Gastroesophageal sphincter (tissue), 4 donors: ENCODE measurements at regions not wholly inside any gene's neighbourhood (a gene's known extent, or its start where the extent isn't known, plus 50 kb on each side); places are given as distances from the start of the nearest gene placed in this dataset.

ENCODE experiments used
- ATAC-seq: fragments of 150-250 bp; one replicate; pipeline ENCODE4 v1.9.1; 2016; ENCODE audit warnings: mild to moderate bottlenecking, moderate library complexity
- H3K27ac ChIP-seq, 4 donors: fragments of 200-600 bp; sonication (generic) in 3 of 4; 1 replicate in 3 of 4; 2 replicates in 1 of 4; pipeline ENCODE4 v1.5.1; 2016 to 2019
- H3K27me3 ChIP-seq: fragments of 200-600 bp; sonication (generic); one replicate; pipeline ENCODE4 v1.5.1; 2019
- H3K36me3 ChIP-seq, 2 donors: fragments of 200-600 bp; sonication (generic); one replicate each; pipeline ENCODE4 v1.5.1; 2019; ENCODE audit warnings: control low read depth in 1 of 2
- H3K4me1 ChIP-seq, 3 donors: fragments of 200-600 bp; sonication (generic); 1 replicate in 2 of 3; 2 replicates in 1 of 3; pipeline ENCODE4 v1.5.1; 2016 to 2019; ENCODE audit warnings: control low read depth in 2 of 3
- H3K4me3 ChIP-seq, 2 donors: fragments of 200-600 bp; sonication (generic); one replicate each; pipeline ENCODE4 v1.5.1; 2019; ENCODE audit warnings: mild to moderate bottlenecking in 1 of 2, moderate library complexity in 1 of 2
- H3K9me3 ChIP-seq, 3 donors: fragments of 200-600 bp; sonication (generic); one replicate each; pipeline ENCODE4 v1.5.1; 2017 to 2019; ENCODE audit warnings: control low read depth in 2 of 3
- EP300 ChIP-seq: sonication (generic); formaldehyde crosslinking; IDR thresholded peaks from one replicate; pipeline ENCODE4 v1.6.1; 2017; ENCODE audit warnings: antibody characterized with exemption, mild to moderate bottlenecking
- POLR2A ChIP-seq, 2 donors: fragments of 450-650 bp; IDR thresholded peaks; one replicate each; pipeline ENCODE4 v1.6.1; 2017; ENCODE audit warnings: antibody characterized with exemption in 2 of 2, mild to moderate bottlenecking in 2 of 2, moderate library complexity in 1 of 2
- POLR2AphosphoS5 ChIP-seq: sonication (generic); formaldehyde crosslinking; IDR thresholded peaks from one replicate; pipeline ENCODE4 v1.6.1; 2017; ENCODE audit warnings: antibody characterized with exemption
- WGBS, 2 donors: methylation state at CpG; one replicate each; pipeline ENCODE4 v1.1.5; 2018; ENCODE audit warnings: low coverage in 1 of 2; 5-methylcytosine and 5-hydroxymethylcytosine counted together
- TF ChIP-seq, protein P1 (sequence below), 4 experiments: fragments of 200-600 bp in 2 of 4; fragments of 450-650 bp in 2 of 4; sonication (generic) in 1 of 4; IDR thresholded peaks; one replicate each; pipeline ENCODE4 v1.5.1; 2017 to 2019; ENCODE audit warnings: antibody characterized with exemption in 4 of 4, mild to moderate bottlenecking in 2 of 4, moderate library complexity in 2 of 4

DNA sequence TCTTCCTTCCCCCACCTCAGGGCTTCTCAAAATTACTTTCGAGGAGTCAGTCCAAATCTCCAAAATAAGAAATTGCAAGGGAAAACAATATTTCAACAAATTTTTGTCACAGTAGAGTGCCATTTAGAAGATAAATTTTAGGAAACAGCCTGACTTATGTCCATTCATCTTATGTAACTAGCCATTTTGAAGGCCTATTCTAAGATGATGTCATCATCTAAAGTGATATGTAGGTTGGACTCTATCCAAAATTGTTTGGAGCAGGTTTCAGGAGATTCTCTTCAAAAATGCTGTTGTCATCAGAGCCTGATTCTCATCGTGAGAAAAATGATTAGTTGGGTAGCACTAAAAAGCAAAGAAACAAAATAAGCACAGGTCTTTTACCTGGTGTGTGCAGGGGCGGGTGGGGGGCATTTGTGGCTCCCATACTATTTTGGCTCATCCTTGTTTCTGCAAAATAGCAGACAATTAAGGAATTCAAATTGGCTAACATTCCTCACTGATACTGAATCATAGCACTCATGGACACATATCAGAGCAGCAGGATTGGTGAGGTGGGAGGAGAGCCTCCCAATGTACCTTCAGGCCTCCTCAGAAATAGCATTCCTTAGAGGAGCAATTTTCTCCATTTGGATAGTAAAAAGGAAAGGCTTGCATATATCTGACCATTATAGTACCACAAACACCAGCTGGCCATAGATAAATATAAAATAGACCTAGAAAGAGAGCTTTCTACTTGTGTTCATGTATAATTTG, 360.9 kb upstream of the NAV3 start:
- Histone ChIP-seq H3K9me3 (no peaks in the 10 kb centered on the region), H3K27ac (no peak overlapping the region), H3K36me3 (no peaks in the 10 kb centered on the region), H3K4me1 (no peaks in the 10 kb centered on the region), H3K4me3 (no peak overlapping the region), H3K27me3 (no peaks in the 10 kb centered on the region)
- no peak for ATAC-seq
- TF ChIP-seq, protein P1, sequence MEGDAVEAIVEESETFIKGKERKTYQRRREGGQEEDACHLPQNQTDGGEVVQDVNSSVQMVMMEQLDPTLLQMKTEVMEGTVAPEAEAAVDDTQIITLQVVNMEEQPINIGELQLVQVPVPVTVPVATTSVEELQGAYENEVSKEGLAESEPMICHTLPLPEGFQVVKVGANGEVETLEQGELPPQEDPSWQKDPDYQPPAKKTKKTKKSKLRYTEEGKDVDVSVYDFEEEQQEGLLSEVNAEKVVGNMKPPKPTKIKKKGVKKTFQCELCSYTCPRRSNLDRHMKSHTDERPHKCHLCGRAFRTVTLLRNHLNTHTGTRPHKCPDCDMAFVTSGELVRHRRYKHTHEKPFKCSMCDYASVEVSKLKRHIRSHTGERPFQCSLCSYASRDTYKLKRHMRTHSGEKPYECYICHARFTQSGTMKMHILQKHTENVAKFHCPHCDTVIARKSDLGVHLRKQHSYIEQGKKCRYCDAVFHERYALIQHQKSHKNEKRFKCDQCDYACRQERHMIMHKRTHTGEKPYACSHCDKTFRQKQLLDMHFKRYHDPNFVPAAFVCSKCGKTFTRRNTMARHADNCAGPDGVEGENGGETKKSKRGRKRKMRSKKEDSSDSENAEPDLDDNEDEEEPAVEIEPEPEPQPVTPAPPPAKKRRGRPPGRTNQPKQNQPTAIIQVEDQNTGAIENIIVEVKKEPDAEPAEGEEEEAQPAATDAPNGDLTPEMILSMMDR (IDR thresholded peaks at IDR 0.05) = no peak
- TF ChIP-seq EP300 (no peak), POLR2A (IDR thresholded peaks at IDR 0.05) (no peak), POLR2AphosphoS5 (no peak)
- WGBS, 2 donors = 64 to 90% methylated on average over 3 of the region's 3 CpGs

DNA sequence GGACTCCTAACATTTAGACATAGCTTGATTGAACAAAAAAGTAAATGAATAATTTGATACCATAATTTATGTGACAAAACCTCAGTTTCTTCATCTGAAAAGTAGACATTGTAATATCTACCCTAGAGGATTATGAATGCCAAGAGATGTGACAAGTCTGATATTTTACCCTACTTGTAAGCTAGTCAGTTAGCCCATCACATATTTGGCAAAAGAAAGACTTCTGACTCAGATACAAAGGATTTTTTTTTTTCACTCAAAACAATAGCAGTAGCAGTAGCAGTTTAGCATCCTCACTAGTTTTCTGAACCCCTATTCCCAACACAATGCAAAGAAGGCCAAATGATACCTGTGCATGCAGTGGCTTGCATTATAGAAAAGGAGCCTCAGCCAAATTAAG, 377.3 kb upstream of the E2F7 start:
- TF ChIP-seq EP300 (no peak), POLR2AphosphoS5 (no peak), POLR2A (IDR thresholded peaks at IDR 0.05) (no peak)
- TF ChIP-seq, protein P1 (IDR thresholded peaks at IDR 0.05) = no peak
- Histone ChIP-seq H3K4me3 (no peak overlapping the region), H3K9me3 (peaks cover 0 to 3% (median 0%) of the 10 kb centered on the region in 3 donors), H3K27me3 (no peaks in the 10 kb centered on the region), H3K4me1 (no peaks in the 10 kb centered on the region), H3K27ac (no peak overlapping the region), H3K36me3 (no peaks in the 10 kb centered on the region)
- no peak for ATAC-seq

DNA sequence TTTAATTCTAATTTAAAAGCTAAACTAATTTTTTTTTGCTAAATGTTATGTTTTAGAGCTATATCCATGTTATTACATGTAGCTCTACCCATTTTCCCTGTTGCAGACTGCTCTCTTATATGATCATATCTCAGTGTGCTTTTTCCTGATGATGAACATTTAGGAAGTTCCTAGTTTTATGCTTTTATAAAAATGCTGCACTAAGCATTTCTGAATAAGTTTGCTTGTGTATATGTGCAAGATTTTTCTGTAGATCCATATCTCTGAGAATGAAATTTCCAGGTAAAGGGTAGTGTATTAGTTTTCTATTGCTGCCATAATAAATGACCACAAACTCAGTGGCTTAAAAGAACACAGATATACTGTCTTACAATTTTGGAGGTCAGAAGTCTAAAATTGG, 374.4 kb upstream of the E2F7 start:
- Histone ChIP-seq H3K27ac (no peak overlapping the region), H3K4me3 (no peak overlapping the region), H3K27me3 (no peaks in the 10 kb centered on the region), H3K36me3 (no peaks in the 10 kb centered on the region), H3K4me1 (no peaks in the 10 kb centered on the region), H3K9me3 (no peaks in the 10 kb centered on the region)
- TF ChIP-seq POLR2A (IDR thresholded peaks at IDR 0.05) (no peak), POLR2AphosphoS5 (no peak), EP300 (no peak)
- TF ChIP-seq, protein P1 (IDR thresholded peaks at IDR 0.05) = no peak
- ATAC-seq = no peak

DNA sequence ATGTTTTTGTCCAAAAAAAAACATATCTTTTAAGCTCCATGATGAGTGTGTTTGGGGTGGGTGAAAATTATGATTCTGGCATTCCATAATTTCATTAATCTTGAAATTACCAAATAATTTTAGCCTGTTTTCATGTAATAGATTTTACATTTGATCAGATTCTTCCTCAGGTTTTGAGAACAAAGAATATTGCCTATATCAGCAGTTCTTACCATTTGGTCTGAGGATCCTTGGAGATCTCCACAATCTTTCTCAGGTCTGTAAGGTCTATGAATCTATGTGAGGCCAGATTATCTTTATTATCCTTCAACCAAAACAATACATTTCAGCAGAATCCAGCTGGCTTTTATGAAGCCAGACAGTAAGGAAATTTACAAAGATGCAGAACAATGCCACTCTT, 373.3 kb upstream of the E2F7 start:
- TF ChIP-seq EP300 = no peak
- no peak for TF ChIP-seq POLR2AphosphoS5
- no peaks in the 10 kb centered on the region for H3K36me3 ChIP-seq
- peaks cover 0 to 3% (median 0%) of the 10 kb centered on the region in 3 donors for H3K4me1 ChIP-seq
- H3K27me3 ChIP-seq = no peaks in the 10 kb centered on the region
- no peaks in the 10 kb centered on the region for H3K9me3 ChIP-seq
- H3K27ac ChIP-seq = no peak overlapping the region
- ATAC-seq = no peak
- H3K4me3 ChIP-seq = no peak overlapping the region

DNA sequence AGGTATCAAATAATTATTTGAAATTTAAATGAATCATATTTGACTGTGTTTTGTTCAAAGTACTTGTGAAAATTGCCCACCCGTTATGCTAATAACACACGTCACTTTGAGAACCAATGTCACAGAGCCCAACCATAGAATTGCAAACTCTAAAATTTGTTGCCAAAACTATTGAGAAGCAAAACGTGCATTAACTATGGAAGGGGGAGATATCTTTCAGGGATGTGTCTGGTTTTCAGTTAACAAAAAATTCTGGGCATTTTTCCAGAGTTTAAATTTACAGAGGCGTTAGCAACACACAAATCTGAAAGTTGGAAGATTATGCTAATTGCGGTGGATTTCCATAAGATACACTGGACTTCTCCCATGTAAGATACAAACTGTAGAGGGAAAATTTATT, 371.8 kb upstream of the E2F7 start:
- Histone ChIP-seq H3K27me3 (no peaks in the 10 kb centered on the region), H3K4me3 (no peak overlapping the region), H3K9me3 (no peaks in the 10 kb centered on the region), H3K27ac (no peak overlapping the region), H3K4me1 (peaks cover 0 to 8% (median 0%) of the 10 kb centered on the region in 3 donors), H3K36me3 (no peaks in the 10 kb centered on the region)
- TF ChIP-seq, protein P1 (IDR thresholded peaks at IDR 0.05) = no peak
- TF ChIP-seq EP300 = no peak
- TF ChIP-seq POLR2AphosphoS5 = no peak
- TF ChIP-seq POLR2A (IDR thresholded peaks at IDR 0.05) = no peak
- WGBS, 2 donors = 36 to 53% methylated on average over 2 to 5 of the region's 5 CpGs
- no peak for ATAC-seq
